IMR-90 (cell line): ENCODE measurements at regions not wholly inside any gene's neighbourhood (a gene's known extent, or its start where the extent isn't known, plus 50 kb on each side); places are given as distances from the start of the nearest gene placed in this dataset.

Source experiments
- ATAC-seq: fragments of 200-7000 bp; cut with Tn5 transposase; 2 replicates; pipeline ENCODE4 v1.9.1; 2020; ENCODE audit warnings: low read depth, mild to moderate bottlenecking, moderate library complexity
- BruUV-seq: library from RNA; stranded (reverse); fragments of 400-500 nt; replicated peaks from 2 replicates; lab custom pipeline; 2021; lab: Mats Ljungman, UMichigan
- CTCF ChIA-PET: fragments of 300-600 bp; formaldehyde crosslinking; extraction: SDS; loops from one replicate; lab custom pipeline; 2021; ENCODE audit warnings: antibody characterized with exemption; lab: Yijun Ruan, JAX
- POLR2A ChIA-PET: fragments of 300-600 bp; sonication (Branson Sonifier 250); formaldehyde crosslinking; loops from one replicate; lab custom pipeline; 2022; ENCODE audit warnings: antibody characterized with exemption; ENCODE audit not compliant: unreplicated experiment; lab: Charles Lee
- DNase-seq: peaks from one replicate; pipeline ENCODE4 v3.0.0; 2013
- H2AFZ ChIP-seq: replicated peaks from 2 replicates; pipeline ENCODE3; 2013; ENCODE audit warnings: low read length, mild to moderate bottlenecking; ENCODE audit not compliant: poor library complexity
- H2AK5ac ChIP-seq: 2 replicates; pipeline ENCODE4 v1.6.1; 2013; ENCODE audit warnings: low read depth, low read length, inconsistent platforms
- H2AK9ac ChIP-seq: replicated peaks from 2 replicates; pipeline ENCODE3; 2013; ENCODE audit warnings: mild to moderate bottlenecking, low read depth, low read length, moderate library complexity; ENCODE audit not compliant: poor library complexity
- H2BK120ac ChIP-seq: 2 replicates; pipeline ENCODE4 v1.6.1; 2013; ENCODE audit warnings: low read depth, low read length, inconsistent platforms
- H2BK15ac ChIP-seq: 3 replicates; pipeline ENCODE4 v1.6.1; 2013; ENCODE audit warnings: low read depth, low read length, inconsistent platforms
- H2BK20ac ChIP-seq: 2 replicates; pipeline ENCODE4 v1.6.1; 2013; ENCODE audit warnings: low read depth, mild to moderate bottlenecking, inconsistent platforms, low read length, moderate library complexity
- H2BK5ac ChIP-seq: 2 replicates; pipeline ENCODE4 v1.6.1; 2013; ENCODE audit warnings: mild to moderate bottlenecking, low read depth, low read length, inconsistent platforms; ENCODE audit not compliant: poor library complexity, severe bottlenecking
- H3K14ac ChIP-seq: replicated peaks from 2 replicates; pipeline ENCODE4 v1.6.1; 2013; ENCODE audit warnings: low read depth, low read length, inconsistent platforms
- H3K18ac ChIP-seq: 2 replicates; pipeline ENCODE4 v1.6.1; 2013; ENCODE audit warnings: low read depth, low read length, control low read depth
- H3K23ac ChIP-seq: 2 replicates; pipeline ENCODE4 v1.6.1; 2013; ENCODE audit warnings: low read depth, low read length, inconsistent platforms
- H3K27ac ChIP-seq: 2 replicates; pipeline ENCODE4 v1.5.1; 2013; ENCODE audit warnings: mild to moderate bottlenecking, control low read depth, low read length; ENCODE audit not compliant: insufficient read depth
- H3K27me3 ChIP-seq: 2 replicates; pipeline ENCODE4 v1.6.1; 2013; ENCODE audit warnings: low read length; ENCODE audit not compliant: control insufficient read depth, insufficient read depth
- H3K36me3 ChIP-seq: 2 replicates; pipeline ENCODE4 v1.6.1; 2013; ENCODE audit warnings: low read length, mixed read lengths; ENCODE audit not compliant: control insufficient read depth, insufficient read depth
- H3K4ac ChIP-seq: 2 replicates; pipeline ENCODE4 v1.6.1; 2013; ENCODE audit warnings: low read depth, low read length, inconsistent platforms
- H3K4me1 ChIP-seq: 2 replicates; pipeline ENCODE4 v1.6.1; 2013; ENCODE audit warnings: low read length, mixed read lengths; ENCODE audit not compliant: control insufficient read depth, insufficient read depth
- H3K4me2 ChIP-seq: 2 replicates; pipeline ENCODE4 v1.6.1; 2013; ENCODE audit warnings: low read depth, mild to moderate bottlenecking, control low read depth, low read length, moderate library complexity
- H3K4me3 ChIP-seq: 2 replicates; pipeline ENCODE4 v1.5.1; 2013; ENCODE audit warnings: low read depth, mild to moderate bottlenecking, control low read depth, low read length, moderate library complexity; ENCODE audit not compliant: insufficient read depth
- H3K56ac ChIP-seq: 2 replicates; pipeline ENCODE4 v1.6.1; 2013; ENCODE audit warnings: low read length, inconsistent platforms; ENCODE audit not compliant: insufficient read depth; ENCODE audit errors: extremely low read depth
- H3K79me1 ChIP-seq, 2 experiments: 2 replicates each; pipeline ENCODE4 v1.6.1; 2013; ENCODE audit warnings: low read length in 2 of 2, inconsistent platforms in 1 of 2, low read depth in 1 of 2
- H3K9ac ChIP-seq: 2 replicates; pipeline ENCODE4 v1.6.1; 2013; ENCODE audit warnings: low read depth, low read length, control low read depth
- H3K9me1 ChIP-seq: 2 replicates; pipeline ENCODE4 v1.6.1; 2013; ENCODE audit warnings: low read length, inconsistent platforms; ENCODE audit not compliant: insufficient read depth
- H3K9me3 ChIP-seq: 2 replicates; pipeline ENCODE4 v1.6.1; 2013; ENCODE audit warnings: low read length; ENCODE audit not compliant: control insufficient read depth, insufficient read depth
- H4K20me1 ChIP-seq: 2 replicates; pipeline ENCODE4 v1.6.1; 2013; ENCODE audit warnings: low read length, inconsistent platforms; ENCODE audit not compliant: insufficient read depth
- H4K5ac ChIP-seq: 2 replicates; pipeline ENCODE4 v1.6.1; 2013; ENCODE audit warnings: mild to moderate bottlenecking, low read depth, low read length, control low read depth
- H4K8ac ChIP-seq, 2 experiments: 2 replicates each; pipeline ENCODE4 v1.6.1; 2013; ENCODE audit warnings: low read depth in 2 of 2, low read length in 2 of 2, control low read depth in 1 of 2, inconsistent platforms in 1 of 2
- H4K91ac ChIP-seq: 2 replicates; pipeline ENCODE4 v1.6.1; 2013; ENCODE audit warnings: low read depth, low read length, inconsistent platforms; ENCODE audit not compliant: insufficient read depth
- CTCF ChIP-seq: conservative IDR thresholded peaks from 2 replicates; pipeline ENCODE4 v1.5.1; 2012; ENCODE audit warnings: mild to moderate bottlenecking, low read depth, low read length, improper control_type of control experiment
- FOS ChIP-seq: fragments of 150-350 bp; IDR thresholded peaks from 2 replicates; pipeline ENCODE4 v1.6.1; 2016; ENCODE audit warnings: low read depth, low read length
- MAFK ChIP-seq: IDR thresholded peaks from 2 replicates; pipeline ENCODE4 v1.6.1; 2012; ENCODE audit warnings: low read depth, low read length, improper control_type of control experiment
- WGBS, 2 experiments: methylation state at CpG; one replicate each; pipeline versions ENCODE4 v1.1.5 to v1.1.7; 2013; ENCODE audit warnings: missing lambda C conversion rate in 2 of 2; ENCODE audit not compliant: insufficient read length in 1 of 2; ENCODE audit errors: extremely low coverage in 2 of 2; 5-methylcytosine and 5-hydroxymethylcytosine counted together
- dilution Hi-C: fragments of 300-500 bp; cut with HindIII; formaldehyde crosslinking; loops from one replicate; pipeline ENCODE4 v1.14.3; 2018; ENCODE audit warnings: low sequenced_read_pairs; ENCODE audit not compliant: unreplicated experiment
- in situ Hi-C: fragments of 300-500 bp; cut with MboI; formaldehyde crosslinking; loops from 3 replicates; pipeline ENCODE4 v1.14.3; 2019; ENCODE audit warnings: low sequenced_read_pairs, inconsistent platforms, mixed read lengths
- intact Hi-C: fragments of 100-400 bp; cut with micrococcal nuclease; formaldehyde crosslinking; loops from 2 replicates; pipeline ENCODE4 v1.10.0; 2022

- in situ Hi-C loops (no loop called here), dilution Hi-C loops (no loop called here), intact Hi-C loops (no loop called here)
- no peak overlapping the region for H2AK5ac ChIP-seq
- H2BK120ac ChIP-seq = no peak overlapping the region
- H3K4me3 ChIP-seq = no peak overlapping the region
- no peak overlapping the region for H2BK15ac ChIP-seq
- TF ChIP-seq MAFK = peak; percentile 58
- TF ChIP-seq FOS = no peak
- no peak for TF ChIP-seq CTCF
- no peak overlapping the region for H2AK9ac ChIP-seq
- H3K79me1 ChIP-seq = no peaks in the 10 kb centered on the region
- CTCF ChIA-PET = no interaction called here
- H4K20me1 ChIP-seq = no peaks in the 10 kb centered on the region
- no peak overlapping the region for H2AFZ ChIP-seq
- BruUV-seq = no TSS peak
- no peak overlapping the region for H2BK5ac ChIP-seq
- H3K27ac ChIP-seq = no peak overlapping the region
- H3K4me1 ChIP-seq = no peaks in the 10 kb centered on the region
- H3K23ac ChIP-seq = no peak overlapping the region
- POLR2A ChIA-PET = no interaction called here
- H2BK20ac ChIP-seq = no peak overlapping the region
- no peak overlapping the region for H4K8ac ChIP-seq
- no peak overlapping the region for H3K56ac ChIP-seq
- H4K5ac ChIP-seq = no peak overlapping the region
- no peaks in the 10 kb centered on the region for H3K9me1 ChIP-seq
- H3K18ac ChIP-seq = no peak overlapping the region
- no peaks in the 10 kb centered on the region for H3K27me3 ChIP-seq
- no peak overlapping the region for H3K4me2 ChIP-seq
- ATAC-seq (no peak), DNase-seq (no peak)
- no peak overlapping the region for H3K4ac ChIP-seq
- H3K9ac ChIP-seq = no peak overlapping the region
- no peak overlapping the region for H4K91ac ChIP-seq
- no peak overlapping the region for H3K14ac ChIP-seq
- H3K36me3 ChIP-seq = no peaks in the 10 kb centered on the region
- no peaks in the 10 kb centered on the region for H3K9me3 ChIP-seq
- 60% methylated on average over 1 of the region's 7 CpGs; no CpG with 5 or more reads in 1 of the 2 experiments for WGBS, 2 experiments
Measured at GRCh38 chr3:102791641-102792589, 357.1 kb downstream of the ZPLD1 start.
